GM19043 (cell line): ENCODE measurements at regions not wholly inside any gene's neighbourhood (a gene's known extent, or its start where the extent isn't known, plus 50 kb on each side); places are given as distances from the start of the nearest gene placed in this dataset.

Experiments used
- ATAC-seq: cut with Tn5 transposase; IDR thresholded peaks from one replicate; pipeline ENCODE4 v1.9.1; 2021; ENCODE audit warnings: low read depth; ENCODE audit not compliant: unreplicated experiment

GRCh38 chr6:170051229-170052172 is 239.4 kb downstream of the DLL1 start:
- no peak for ATAC-seq

- ATAC-seq, result no peak
Measured at GRCh38 chr6:170050591-170051041, 240.3 kb downstream of the DLL1 start.

GRCh38 chr6:170049641-170050561 is 241.0 kb downstream of the DLL1 start:
- ATAC-seq, result no peak

GRCh38 chr6:170048615-170049256 is 242.1 kb downstream of the DLL1 start:
- ATAC-seq, result no peak

- ATAC-seq, result no peak
Measured at GRCh38 chr6:170047823-170048222, 243.1 kb downstream of the DLL1 start.

- no peak for ATAC-seq
Measured at GRCh38 chr6:170046791-170047626, 243.9 kb downstream of the DLL1 start.

GRCh38 chr6:170045981-170046667 is 244.8 kb downstream of the DLL1 start:
- ATAC-seq, result no peak

- no peak for ATAC-seq
Measured at GRCh38 chr6:170045563-170045960, 245.3 kb downstream of the DLL1 start.

- no peak for ATAC-seq
Measured at GRCh38 chr6:170044836-170045562, 245.9 kb downstream of the DLL1 start.

GRCh38 chr6:170043881-170044790 is 246.7 kb downstream of the DLL1 start:
- ATAC-seq, result no peak

GRCh38 chr6:170043150-170043819 is 247.6 kb downstream of the DLL1 start:
- ATAC-seq, result no peak

- ATAC-seq, result no peak
Measured at GRCh38 chr6:170042596-170043118, 248.2 kb downstream of the DLL1 start.

GRCh38 chr6:170042123-170042522 is 248.8 kb downstream of the DLL1 start:
- no peak for ATAC-seq

GRCh38 chr6:170041526-170041925 is 249.4 kb downstream of the DLL1 start:
- ATAC-seq, result no peak

GRCh38 chr6:170040906-170041305 is 250.0 kb downstream of the DLL1 start:
- no peak for ATAC-seq

- ATAC-seq, result no peak
Measured at GRCh38 chr6:170040115-170040500, 250.8 kb downstream of the DLL1 start.
